Activated CD4-positive, alpha-beta T cell treated with anti-CD3 and anti-CD28 coated beads, Interleukin-2, amount 50 U/mL, for 48 hours (primary cell): ENCODE measurements at regions not wholly inside any gene's neighbourhood (a gene's known extent, or its start where the extent isn't known, plus 50 kb on each side); places are given as distances from the start of the nearest gene placed in this dataset.
"Not testable (repeated sequence)": the region's sequence is repeated elsewhere in the genome, so short reads cannot be mapped to it uniquely, and the experiment has no call there.

Experiments
- DNase-seq, 2 experiments: peaks; one replicate each; pipeline ENCODE4 v3.0.0-alpha.2; 2020

DNA sequence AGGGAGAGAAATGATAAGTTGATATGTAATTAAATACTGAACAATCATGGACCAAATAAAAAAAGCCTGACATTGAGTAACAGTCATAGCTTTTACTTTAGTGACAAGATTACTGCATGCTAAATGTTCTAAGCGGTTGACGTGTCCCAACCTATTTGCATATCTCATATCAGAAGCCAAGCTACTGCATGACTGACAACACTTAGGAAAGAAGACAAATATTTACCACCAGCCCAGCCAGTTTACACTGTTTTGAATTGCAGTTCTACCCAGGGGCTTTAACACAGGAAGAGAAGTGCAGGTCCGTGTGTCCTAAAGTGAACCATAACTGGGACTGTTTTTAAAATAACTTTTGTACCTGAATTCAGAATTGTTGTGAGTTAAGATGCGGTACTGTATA lies 219.9 kb downstream of the PRDM9 start:
- DNase-seq: no peak

DNA sequence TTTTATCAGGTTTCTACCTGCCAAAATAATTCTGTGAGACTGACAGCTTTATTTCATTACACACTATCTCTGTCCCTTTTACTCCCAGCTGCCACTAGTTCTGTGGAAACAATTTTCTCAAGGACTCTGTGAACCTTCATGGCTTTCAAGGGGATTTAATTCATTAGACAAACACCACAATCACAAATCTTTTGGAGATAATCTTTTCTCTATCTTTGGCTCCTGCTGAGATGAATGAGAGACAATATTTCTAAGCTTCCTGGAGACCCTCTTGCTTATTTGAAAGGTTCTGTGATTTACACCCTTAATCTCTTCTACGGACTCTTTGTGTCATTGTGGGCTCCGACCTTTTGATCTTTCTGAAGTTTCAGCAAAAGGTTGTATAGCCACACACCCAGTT lies 222.6 kb downstream of the PRDM9 start:
- no peak for DNase-seq

DNA sequence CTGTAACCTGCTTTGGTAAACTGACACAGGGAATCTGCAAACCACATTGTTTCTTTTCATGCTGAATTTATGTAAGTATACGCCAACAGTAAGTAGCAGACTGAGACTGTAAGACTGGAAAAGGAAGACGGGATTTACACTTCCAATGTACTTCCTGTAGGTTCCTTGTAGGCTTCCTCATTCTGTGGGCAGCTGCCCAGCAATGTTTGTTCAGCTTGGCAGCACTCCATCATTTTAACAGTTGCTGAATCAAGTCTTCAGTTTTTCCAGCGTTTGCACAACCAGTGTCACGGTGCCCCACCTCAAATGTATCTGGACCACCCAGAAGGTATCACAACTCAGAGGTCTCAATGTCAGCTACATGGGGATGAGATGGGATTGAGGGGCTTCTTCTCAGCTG lies 232.6 kb downstream of the PRDM9 start:
- DNase-seq: no peak

DNA sequence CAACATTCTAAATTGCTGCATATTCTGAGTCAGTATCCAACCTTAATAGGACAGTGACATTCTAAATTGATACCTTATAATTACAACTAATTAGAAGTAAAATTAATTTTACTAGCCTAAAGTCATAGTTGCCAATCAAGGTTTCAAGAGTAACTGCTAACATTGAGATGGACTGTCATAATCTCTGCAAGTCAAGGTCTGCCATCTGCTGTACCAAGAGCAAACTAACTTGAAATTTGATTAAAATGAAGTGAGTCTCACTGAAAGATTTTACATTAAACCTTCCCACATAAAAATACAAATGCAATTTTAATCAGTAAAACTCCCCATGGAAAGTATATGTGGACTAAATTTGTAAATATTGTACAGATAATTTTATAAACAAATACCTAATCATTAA lies 235.3 kb downstream of the PRDM9 start:
- no peak for DNase-seq

DNA sequence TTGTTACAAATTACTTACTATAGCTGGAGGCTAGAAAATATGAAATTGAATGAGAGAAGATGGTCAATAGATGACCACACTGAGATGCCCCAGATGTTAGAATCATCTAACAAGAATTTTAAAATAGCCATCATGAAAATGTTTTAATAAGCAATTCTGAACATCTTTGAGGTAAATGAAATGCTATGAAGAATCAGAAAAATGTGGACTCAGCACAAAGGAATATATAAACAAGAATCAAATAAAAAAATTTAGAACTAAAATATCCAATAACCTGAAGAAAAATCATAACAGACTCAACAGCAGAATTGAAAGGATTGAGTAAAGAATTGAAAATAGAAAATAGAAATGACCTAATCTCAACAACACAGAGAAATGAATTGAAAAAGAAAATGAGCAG lies 248.5 kb downstream of the PRDM9 start:
- DNase-seq: no peak

DNA sequence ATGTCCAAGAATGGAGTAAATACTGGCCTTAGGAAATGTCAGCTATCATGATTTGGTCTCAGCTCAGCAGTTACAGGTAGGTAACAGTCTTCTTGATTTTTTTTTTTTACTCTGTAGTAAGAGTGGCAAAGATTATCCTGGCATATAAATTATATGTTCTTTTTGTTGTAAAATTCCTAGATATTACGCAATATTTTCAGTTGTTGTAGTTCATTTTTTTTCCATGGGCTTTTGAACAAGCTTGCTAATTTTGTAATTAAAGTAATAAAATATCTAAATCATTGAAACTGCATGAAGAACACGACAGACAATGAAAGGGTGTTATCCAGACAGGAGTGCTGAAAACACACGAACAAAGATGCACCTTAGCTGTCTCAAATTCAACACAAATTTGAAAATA lies 249.4 kb downstream of the PRDM9 start:
- DNase-seq: no peak

DNA sequence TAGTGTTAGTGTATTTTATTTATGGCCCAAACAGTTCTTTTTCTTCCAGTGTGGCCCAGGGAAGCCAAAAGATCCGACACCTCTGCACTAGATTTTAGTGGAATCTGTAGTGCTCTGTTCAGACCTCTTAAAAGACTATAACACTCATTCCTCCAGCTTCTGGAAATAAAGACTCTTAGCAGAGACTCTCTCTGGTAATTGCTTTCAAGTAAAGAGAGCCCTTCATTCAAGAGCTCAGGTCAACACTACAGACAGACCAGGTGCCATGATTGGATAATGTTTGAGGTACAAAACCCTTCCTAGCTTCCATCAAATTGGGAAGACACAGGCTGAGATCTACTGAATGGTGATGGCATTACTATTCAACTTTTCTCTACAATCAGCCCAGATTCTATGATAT lies 255.8 kb downstream of the PRDM9 start:
- no peak for DNase-seq

DNA sequence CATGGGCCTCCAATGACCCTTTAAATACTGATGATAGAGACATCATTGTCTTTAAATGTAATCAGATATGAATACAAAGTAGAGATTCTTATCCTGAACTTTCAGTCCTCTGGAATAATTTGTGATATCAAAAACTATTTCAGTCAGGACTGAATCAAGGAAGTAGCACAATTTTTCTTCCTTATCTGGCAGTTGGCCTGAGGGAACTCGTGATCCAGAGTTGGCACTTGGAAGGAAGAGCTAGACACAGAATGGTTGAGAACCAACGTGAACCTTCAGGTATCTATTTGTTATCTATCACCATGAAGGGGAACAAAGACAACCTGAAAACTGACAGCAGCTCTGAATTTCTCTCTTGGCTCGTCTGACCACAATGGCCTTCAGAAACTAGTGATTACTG lies 269.3 kb downstream of the PRDM9 start:
- DNase-seq: no peak

DNA sequence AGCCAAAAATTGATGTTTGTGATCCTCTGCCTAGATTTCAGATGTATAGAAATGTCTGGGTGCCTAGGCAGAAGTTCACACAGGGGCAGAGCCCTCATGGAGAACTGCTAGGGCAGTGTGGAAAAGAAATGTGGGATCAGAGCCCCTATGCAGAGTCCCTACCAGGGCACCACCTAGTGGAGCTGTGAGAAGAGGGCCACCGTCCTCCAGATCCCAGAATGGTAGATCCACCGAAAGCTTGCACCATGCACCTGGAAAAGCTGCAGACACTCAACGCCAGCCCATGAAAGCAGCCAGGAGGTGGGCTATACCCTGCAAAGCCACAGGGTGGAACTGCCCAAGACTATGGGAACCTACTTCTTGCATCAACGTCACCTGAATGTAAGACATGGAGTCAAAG lies 292.9 kb downstream of the PRDM9 start:
- not testable (repeated sequence) for DNase-seq

DNA sequence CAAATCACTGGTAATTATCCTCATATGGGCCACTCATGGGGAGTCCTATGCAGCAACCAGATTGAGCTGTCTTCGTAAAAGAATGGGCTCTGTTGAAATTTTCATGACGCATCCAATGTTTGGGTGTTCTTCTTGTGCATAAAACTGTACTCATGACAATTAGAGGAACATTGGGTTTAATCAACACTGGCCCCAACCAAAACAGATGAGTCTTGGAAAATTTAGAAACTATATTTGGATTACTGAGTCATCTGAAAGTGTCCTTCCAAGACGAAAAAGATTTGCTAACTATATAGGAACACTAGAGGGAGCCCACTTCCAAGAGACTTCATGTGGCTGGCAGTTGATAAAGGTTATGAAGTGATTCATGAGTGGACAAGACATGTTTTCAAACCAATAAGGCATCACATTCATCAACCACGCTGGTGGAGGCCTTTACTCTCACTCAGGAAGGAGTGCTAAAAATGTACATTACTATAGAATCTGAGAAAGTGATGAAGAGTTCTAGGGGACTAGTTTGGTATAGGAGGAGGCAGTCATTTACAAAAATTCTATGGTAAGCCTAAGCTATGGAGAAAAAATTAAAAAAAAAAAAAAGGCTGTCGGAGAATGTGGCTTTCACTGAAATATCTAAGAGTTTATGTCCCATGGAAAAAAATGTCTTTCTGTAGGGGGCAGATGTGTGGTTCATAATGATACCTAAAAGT lies 313.5 kb downstream of the PRDM9 start:
- no peak for DNase-seq

DNA sequence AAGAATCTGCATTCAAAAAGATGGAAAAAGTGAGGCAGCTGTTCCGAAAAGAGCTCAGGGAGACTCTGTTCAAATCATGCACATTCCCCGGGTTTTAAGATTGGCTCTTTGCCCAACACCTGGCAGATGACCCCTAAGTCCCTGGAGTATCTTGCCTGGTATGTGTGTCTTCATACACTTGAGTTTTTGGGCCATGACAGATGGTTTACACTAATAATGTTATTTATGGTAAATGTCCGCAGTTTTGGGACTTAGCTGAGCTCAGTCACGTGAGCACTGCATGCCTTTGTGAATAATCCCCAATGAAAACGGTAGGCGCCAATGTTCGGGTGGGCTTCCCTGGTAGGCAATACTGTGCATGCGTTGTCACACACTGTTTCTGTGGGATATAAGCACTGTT lies 316.1 kb downstream of the PRDM9 start:
- no peak for DNase-seq

DNA sequence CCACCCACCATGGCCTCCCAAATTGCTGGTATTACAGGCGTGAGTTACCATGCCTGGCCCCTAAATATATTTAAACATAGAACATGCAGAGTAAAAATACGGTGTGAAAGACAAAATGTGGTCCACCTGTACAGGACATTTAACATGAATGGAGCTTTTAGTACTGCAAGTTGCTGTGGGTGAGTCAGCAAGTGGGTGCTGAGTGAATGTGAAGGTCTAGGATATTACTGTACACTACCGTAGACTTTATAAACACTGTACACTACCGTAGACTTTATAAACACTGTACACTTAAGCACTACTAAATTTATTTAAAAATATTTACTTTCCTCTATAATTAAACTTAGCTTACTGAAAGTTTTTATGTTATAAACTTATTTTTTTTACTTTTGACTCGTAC lies 317.8 kb downstream of the PRDM9 start:
- no peak for DNase-seq

DNA sequence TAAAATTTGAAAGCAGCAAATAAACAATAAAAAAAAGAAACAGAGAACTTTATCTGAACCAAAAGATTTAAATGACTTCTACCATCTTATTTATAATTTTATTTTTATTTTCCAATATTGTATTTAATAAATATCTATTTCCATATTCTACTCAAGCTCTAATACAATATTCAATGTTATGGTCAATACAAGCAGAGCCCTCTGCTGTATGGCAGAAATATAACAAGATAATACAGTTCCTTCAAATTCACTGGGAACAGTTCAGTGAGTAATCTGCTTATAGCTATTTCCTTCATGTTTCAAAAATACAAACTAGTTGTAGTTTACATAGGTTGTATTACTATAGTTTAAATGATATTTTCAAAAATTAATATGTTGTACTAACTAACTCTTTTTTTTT lies 332.7 kb downstream of the PRDM9 start:
- DNase-seq: no peak

DNA sequence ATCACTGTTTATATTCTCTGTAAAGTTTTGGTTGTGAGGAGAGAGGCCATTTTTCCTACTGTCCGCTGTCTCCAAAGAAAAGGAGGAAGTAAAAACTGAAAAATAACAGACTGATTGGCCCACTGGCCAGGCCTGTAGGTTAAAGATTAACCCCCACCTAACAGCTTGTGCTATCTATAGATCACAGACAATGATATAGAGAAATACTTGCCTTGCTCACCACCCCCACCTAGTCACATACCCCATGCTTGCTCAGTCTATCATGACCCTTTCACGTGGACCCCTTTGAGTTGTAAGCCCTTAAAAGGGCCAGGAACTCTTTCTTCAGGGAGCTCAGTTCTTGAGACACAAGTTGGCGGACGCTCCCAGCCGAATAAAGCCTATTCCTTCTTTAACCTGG lies 357.4 kb downstream of the PRDM9 start:
- DNase-seq: no peak

DNA sequence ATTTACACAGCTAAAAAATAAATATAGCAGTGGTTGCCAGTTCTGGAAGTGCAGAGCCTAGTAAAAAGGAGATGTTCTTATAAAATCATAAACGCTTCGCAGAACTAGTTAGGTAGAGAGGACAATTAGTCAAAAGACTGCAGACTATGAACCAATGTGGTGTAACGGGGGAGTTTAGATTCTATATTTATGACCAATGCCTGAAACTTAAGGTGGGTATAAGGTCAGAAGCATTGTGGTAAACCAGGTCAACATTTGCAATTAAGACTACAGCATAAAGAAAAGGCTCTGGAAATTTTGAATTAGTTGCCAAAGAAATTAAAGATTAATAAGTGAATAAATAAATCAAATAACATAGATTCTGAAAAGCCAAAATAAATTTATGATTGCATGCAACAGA lies 370.4 kb downstream of the PRDM9 start:
- DNase-seq: no peak

DNA sequence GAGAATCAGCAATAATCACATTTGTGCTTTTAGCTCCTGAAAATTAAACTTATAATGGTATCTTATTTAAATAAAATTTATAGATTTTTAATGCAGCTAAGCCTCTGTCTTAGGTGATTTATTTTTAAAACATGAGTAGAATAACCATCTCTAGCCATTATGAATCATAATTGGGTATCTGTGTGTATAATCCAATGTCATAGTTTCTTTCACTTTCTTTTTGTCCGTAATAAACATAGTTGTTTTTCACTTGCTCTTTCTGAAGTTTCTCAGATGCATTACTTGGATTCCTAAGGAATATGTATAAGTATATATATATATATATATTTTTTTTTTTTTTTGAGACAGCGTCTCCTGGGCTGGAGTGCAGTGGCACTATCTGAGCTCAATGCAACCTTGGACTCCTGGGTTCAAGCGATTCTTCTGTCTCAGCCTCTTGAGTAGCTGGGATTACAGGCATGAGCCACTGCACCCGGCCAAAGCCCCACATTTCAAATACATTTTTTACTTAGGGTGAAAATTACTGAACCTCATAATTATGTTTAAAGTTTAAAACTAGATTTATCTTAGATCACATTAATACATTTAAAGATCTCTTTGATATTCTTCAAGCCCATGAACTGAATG lies 377.1 kb downstream of the PRDM9 start:
- DNase-seq: no peak

DNA sequence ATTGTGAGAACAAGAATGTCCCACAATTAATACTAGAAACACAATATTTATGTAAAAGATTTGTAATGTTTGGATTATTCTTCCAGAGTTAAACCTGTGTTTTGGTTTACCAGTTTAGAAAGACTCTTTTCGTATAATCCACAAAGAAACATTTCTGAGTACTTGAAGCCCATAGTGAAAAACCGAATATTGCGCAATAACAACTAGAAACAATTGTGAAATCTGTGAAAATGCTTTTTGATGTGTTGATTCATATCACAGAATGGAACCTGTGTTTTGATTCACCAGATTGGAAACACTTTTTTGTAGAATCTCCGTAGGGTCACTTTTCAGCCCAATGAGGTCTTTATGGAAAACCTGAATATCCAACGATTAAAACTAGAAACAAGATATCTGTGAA lies 386.2 kb downstream of the PRDM9 start:
- no peak for DNase-seq

DNA sequence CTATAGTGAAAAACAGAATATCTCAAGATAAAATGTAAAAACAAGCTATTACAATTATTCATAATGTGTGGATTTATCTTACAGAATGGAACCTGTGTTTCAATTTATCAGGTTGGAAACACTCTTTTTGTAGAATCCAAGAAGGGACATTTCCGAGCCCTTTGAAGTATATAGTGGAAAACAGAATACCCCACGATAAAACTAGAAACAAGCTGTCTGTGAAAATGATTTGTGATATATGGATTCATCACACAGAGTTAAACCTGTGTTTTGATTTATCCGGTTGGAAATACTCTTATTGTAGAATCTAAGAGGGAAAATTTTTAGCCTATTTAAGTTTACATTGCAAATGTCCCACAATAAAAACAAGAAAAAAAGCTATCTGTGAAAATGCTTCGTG lies 388.2 kb downstream of the PRDM9 start:
- DNase-seq: no peak

DNA sequence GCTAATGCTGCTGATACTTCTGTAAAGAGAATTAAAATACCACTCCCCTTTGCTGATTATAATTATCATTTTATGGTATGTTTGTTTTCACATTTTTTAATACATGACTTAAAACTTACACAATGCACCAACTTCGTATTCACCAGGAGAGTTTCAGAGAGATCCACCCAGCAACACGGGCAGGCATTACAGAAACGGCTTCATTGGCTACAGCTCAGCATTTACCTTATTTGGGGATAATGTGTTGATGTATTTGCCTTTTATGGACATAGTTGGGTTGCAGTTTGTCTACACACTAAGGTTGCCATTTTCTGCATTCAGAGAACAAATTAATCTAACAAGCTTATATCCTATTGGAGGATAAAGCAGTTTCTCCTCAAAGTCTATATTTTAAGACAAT lies 423.6 kb downstream of the PRDM9 start:
- DNase-seq: no peak

DNA sequence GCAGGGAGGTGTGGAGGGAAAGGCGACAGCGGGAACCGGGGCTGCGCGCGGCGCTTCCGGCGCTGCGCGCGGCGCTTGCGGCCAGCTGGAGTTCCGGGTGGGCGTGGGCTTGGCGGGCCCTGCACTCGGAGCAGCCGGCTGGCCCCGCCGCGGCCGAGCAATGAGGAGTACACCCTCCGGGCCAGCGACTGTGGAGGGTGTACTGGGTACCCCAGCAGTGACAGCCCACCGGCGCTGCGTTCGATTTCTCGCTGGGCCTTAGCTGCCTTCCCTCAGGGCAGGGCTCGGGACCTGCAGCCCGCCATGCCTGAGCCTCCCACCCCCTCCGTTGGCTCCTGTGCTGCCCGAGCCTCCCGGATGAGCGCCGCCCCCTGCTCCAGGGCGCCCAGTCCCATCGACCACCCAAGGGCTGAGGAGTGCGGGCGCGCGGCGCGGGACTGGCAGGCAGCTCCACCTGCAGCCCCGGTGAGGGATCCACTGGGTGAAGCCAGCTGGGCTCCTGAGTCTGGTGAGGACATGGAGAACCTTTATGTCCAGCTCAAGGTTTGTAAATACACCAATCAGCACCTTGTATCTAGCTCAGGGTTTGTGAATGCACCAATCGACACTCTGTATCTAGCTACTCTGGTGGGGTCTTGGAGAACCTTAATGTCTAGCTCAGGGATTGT lies 444.0 kb downstream of the PRDM9 start:
- DNase-seq: not testable (repeated sequence)

DNA sequence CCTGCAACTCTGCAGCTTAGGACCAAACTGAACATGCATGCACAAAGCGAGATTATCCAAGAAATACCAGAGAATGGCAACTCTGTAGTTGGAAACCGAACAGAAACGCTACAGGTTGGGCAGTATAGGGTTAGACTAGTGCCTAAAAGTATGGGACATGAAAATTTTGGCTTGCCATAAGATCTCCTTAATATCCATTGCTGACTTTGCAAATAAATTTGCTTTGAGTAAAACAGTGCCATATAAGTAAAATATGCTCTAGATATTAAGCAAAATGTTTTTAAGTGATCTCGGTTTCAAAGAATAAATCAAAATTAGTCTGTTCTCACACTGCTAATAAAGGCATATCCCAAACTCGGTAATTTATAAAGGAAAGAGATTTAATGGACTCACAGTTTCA lies 456.0 kb downstream of the PRDM9 start:
- DNase-seq: no peak

DNA sequence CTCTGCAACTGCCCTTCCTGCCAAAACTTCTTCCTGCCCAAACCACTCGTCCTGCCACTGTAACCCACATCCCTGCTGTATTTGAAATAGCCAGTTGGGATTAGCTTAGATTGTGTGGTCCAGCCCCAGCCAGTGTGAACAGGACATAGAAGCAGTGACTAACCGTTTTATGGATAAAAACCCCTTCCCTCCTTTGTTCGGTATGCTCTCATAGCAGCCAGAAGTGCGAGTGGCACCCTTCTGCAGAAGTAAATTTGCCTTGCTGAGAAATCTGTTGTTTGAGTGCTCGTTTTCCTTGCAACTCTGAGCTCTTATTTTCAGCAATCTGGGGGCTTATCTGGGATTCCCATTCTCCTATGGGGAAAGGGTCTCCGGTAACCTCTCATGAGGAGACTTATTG lies 470.0 kb downstream of the PRDM9 start:
- DNase-seq: no peak

DNA sequence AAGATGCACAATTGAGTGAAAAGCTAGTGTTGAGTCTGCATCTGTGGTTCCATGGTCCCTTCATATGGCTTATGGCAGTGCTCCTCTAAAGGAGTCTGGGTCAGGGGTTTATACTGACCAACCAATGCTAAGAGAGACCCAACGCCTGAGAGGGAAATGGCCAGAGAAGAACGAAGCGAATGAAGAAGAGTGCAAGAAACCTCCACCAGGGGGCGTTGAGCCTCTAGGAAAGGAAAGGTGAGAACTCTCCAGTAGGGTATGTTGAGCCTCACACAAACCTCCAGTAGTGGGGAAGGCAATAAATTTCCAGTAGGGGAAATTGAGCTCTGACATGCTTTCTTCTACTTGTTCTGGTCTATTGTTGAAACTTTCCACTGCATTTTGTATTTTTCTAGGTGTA lies 470.6 kb downstream of the PRDM9 start:
- DNase-seq: peak; percentile 9 to 34

DNA sequence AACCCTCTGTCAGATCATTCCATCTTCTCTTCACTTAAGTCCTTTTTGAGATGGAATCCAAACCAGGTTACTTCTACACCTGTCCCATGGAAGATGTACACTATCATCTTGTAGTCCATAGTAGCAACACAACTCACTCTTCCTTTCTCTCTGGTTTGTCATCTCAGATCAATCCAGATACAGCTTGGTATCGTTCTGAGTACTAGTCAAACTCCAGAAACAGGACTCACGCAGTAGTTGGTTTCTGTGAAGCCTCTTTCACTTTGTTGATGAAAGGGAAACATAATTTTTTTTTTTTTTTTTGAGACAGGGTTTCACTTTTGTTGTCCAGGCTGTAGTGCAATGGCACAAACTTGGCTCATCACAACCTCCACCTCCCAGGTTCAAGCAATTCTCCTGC lies 484.0 kb downstream of the PRDM9 start:
- no peak for DNase-seq
